ENCODE measurements at regions not wholly inside any gene's neighbourhood (a gene's known extent, or its start where the extent isn't known, plus 50 kb on each side); places are given as distances from the start of the nearest gene placed in this dataset.
"Not testable (repeated sequence)": the region's sequence is repeated elsewhere in the genome, so short reads cannot be mapped to it uniquely, and the experiment has no call there.

- FAIRE-seq (no peak), DNase-seq (no peak)
- H3K36me3 ChIP-seq (ENCODE audit: control insufficient read depth in 2 of 3, insufficient read depth in 3 of 3, low read length in 3 of 3), result no peaks in the 10 kb centered on the region
- H3K4me1 ChIP-seq (ENCODE audit: control insufficient read depth in 2 of 3, insufficient read depth in 2 of 3, low read depth in 1 of 3, low read length in 3 of 3), result no peaks in the 10 kb centered on the region
- no peak for TF ChIP-seq CTCF (IDR thresholded peaks at IDR 0.05; ENCODE audit: borderline replicate concordance, extremely low read depth, insufficient read depth)
- peaks cover 7% of the 10 kb centered on the region for H3K27me3 ChIP-seq (ENCODE audit: control insufficient read depth, insufficient read depth, low read length)
- H3K9ac ChIP-seq (ENCODE audit: low read length in 3 of 3), result no peak overlapping the region
- no peak overlapping the region for H3K4me3 ChIP-seq (ENCODE audit: low read length in 3 of 3)
- H3K9me3 ChIP-seq (ENCODE audit: control insufficient read depth in 2 of 3, insufficient read depth in 1 of 3, low read length in 3 of 3), result no peaks in the 10 kb centered on the region
- no peak overlapping the region for H3K27ac ChIP-seq (ENCODE audit: low read depth in 2 of 2, low read length in 2 of 2)
- intact Hi-C loops (cut with DNase I), result no loop called here
Measured at GRCh38 chr1:229907884-229908638, 159.0 kb upstream of the GALNT2 start.

GRCh38 chr1:229908689-229909088 lies 158.3 kb upstream of the GALNT2 start:
- FAIRE-seq, result no peak

GRCh38 chr1:229913489-229913888 lies 153.5 kb upstream of the GALNT2 start:
- Histone ChIP-seq H3K27me3 (ENCODE audit: control insufficient read depth, insufficient read depth, low read length) (no peaks in the 10 kb centered on the region), H3K4me1 (ENCODE audit: control insufficient read depth in 2 of 3, insufficient read depth in 2 of 3, low read depth in 1 of 3, low read length in 3 of 3) (no peaks in the 10 kb centered on the region), H3K27ac (ENCODE audit: low read depth in 2 of 2, low read length in 2 of 2) (no peak overlapping the region), H3K9ac (ENCODE audit: low read length in 3 of 3) (no peak overlapping the region), H3K9me3 (ENCODE audit: control insufficient read depth in 2 of 3, insufficient read depth in 1 of 3, low read length in 3 of 3) (no peaks in the 10 kb centered on the region), H3K36me3 (ENCODE audit: control insufficient read depth in 2 of 3, insufficient read depth in 3 of 3, low read length in 3 of 3) (no peaks in the 10 kb centered on the region), H3K4me3 (ENCODE audit: low read length in 3 of 3) (no peak overlapping the region)
- FAIRE-seq, result no peak
- intact Hi-C loops (cut with DNase I), result no loop called here
- DNase-seq, result no peak
- no peak for TF ChIP-seq CTCF (IDR thresholded peaks at IDR 0.05; ENCODE audit: borderline replicate concordance, extremely low read depth, insufficient read depth)

More at GRCh38 chr1:229908689-229909088, 158.3 kb upstream of the GALNT2 start:
- intact Hi-C loops (cut with DNase I), result no loop called here
- no peak for DNase-seq
- no peak for TF ChIP-seq CTCF (IDR thresholded peaks at IDR 0.05; ENCODE audit: borderline replicate concordance, extremely low read depth, insufficient read depth)
- Histone ChIP-seq H3K9me3 (ENCODE audit: control insufficient read depth in 2 of 3, insufficient read depth in 1 of 3, low read length in 3 of 3) (no peaks in the 10 kb centered on the region), H3K4me3 (ENCODE audit: low read length in 3 of 3) (no peak overlapping the region), H3K27me3 (ENCODE audit: control insufficient read depth, insufficient read depth, low read length) (peaks cover 7% of the 10 kb centered on the region), H3K4me1 (ENCODE audit: control insufficient read depth in 2 of 3, insufficient read depth in 2 of 3, low read depth in 1 of 3, low read length in 3 of 3) (no peaks in the 10 kb centered on the region), H3K27ac (ENCODE audit: low read depth in 2 of 2, low read length in 2 of 2) (no peak overlapping the region), H3K9ac (ENCODE audit: low read length in 3 of 3) (no peak overlapping the region), H3K36me3 (ENCODE audit: control insufficient read depth in 2 of 3, insufficient read depth in 3 of 3, low read length in 3 of 3) (no peaks in the 10 kb centered on the region)

DNA sequence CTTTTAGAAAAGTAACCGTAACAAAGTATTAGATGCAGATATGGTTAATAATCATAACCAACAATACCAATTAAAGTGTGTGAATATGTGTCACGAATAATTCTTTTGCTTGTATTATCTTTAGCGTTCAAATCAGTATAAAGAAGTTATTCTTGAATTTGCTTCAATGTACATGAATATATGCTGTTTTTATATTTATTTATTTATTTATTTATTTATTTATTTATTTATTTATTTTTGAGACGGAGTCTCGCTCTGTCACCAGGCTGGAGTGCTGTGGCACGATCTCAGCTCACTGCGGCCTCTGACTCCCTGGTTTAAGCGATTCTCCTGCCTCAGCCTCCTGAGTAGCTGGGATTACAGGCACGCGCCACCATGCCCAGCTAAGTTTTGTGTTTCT lies 147.6 kb upstream of the GALNT2 start:
- H3K4me1 ChIP-seq (ENCODE audit: control insufficient read depth in 2 of 3, insufficient read depth in 2 of 3, low read depth in 1 of 3, low read length in 3 of 3); H3K4me3 ChIP-seq (ENCODE audit: low read length in 3 of 3); H3K9me3 ChIP-seq (ENCODE audit: control insufficient read depth in 2 of 3, insufficient read depth in 1 of 3, low read length in 3 of 3); H3K36me3 ChIP-seq (ENCODE audit: control insufficient read depth in 2 of 3, insufficient read depth in 3 of 3, low read length in 3 of 3); H3K27me3 ChIP-seq (ENCODE audit: control insufficient read depth, insufficient read depth, low read length); DNase-seq; intact Hi-C loops (cut with DNase I); FAIRE-seq; H3K9ac ChIP-seq (ENCODE audit: low read length in 3 of 3); H3K27ac ChIP-seq (ENCODE audit: low read depth in 2 of 2, low read length in 2 of 2): not testable (repeated sequence)
